K562 (cell line): ENCODE measurements at regions not wholly inside any gene's neighbourhood (a gene's known extent, or its start where the extent isn't known, plus 50 kb on each side); places are given as distances from the start of the nearest gene placed in this dataset.

ENCODE experiments used
- FOXM1 ChIP-seq, 2 experiments: fragments of 450-650 bp in 1 of 2; sonication (generic) in 1 of 2; formaldehyde crosslinking in 1 of 2; IDR thresholded peaks; 2 replicates each; pipeline versions ENCODE4 v1.6.1 to v1.9.0; 2017 to 2022; ENCODE audit warnings: low read depth in 2 of 2, mild to moderate bottlenecking in 2 of 2, missing genetic modification reagents in 1 of 2, moderate library complexity in 1 of 2
- POLR2A ChIP-seq: fragments of 450-650 bp; conservative IDR thresholded peaks from 2 replicates; pipeline ENCODE4 v1.6.1; 2016

- TF ChIP-seq POLR2A, result no peak
- no peak for TF ChIP-seq FOXM1 (IDR thresholded peaks at IDR 0.05; ENCODE audit: low read depth)
- TF ChIP-seq FOXM1 (CRISPR knock-in tag; IDR thresholded peaks at IDR 0.05; ENCODE audit: low read depth), result no peak
These were observed 52.6 kb upstream of the ADA2 start for GRCh38 chr22:17271711-17272451.
